Hepatocyte (in vitro differentiated cells): ENCODE measurements at regions not wholly inside any gene's neighbourhood (a gene's known extent, or its start where the extent isn't known, plus 50 kb on each side); places are given as distances from the start of the nearest gene placed in this dataset.

Source experiments
- DNase-seq: peaks from one replicate; pipeline ENCODE4 v3.0.0-alpha.2; 2016; ENCODE audit warnings: low spot score
- H2AFZ ChIP-seq: fragments of 200-600 bp; sonication (generic); 2 replicates; pipeline ENCODE4 v1.6.0; 2016; ENCODE audit warnings: antibody characterized with exemption, mild to moderate bottlenecking
- H3K27ac ChIP-seq: fragments of 200-600 bp; sonication (generic); 2 replicates; pipeline ENCODE4 v1.5.1; 2016; ENCODE audit warnings: mild to moderate bottlenecking
- H3K27me3 ChIP-seq: fragments of 200-600 bp; sonication (generic); 2 replicates; pipeline ENCODE4 v1.6.1; 2016
- H3K36me3 ChIP-seq: fragments of 200-600 bp; sonication (generic); replicated peaks from 2 replicates; pipeline ENCODE4 v1.5.1; 2016; ENCODE audit warnings: low read depth; ENCODE audit not compliant: insufficient read depth
- H3K4me1 ChIP-seq: fragments of 200-600 bp; sonication (generic); 2 replicates; pipeline ENCODE4 v1.5.1; 2016; ENCODE audit warnings: mild to moderate bottlenecking, moderate library complexity; ENCODE audit not compliant: insufficient read depth
- H3K4me2 ChIP-seq: fragments of 200-600 bp; sonication (generic); 2 replicates; pipeline ENCODE4 v1.6.0; 2016
- H3K4me3 ChIP-seq: fragments of 200-600 bp; sonication (generic); 2 replicates; pipeline ENCODE4 v1.5.1; 2016; ENCODE audit warnings: mild to moderate bottlenecking
- H3K79me2 ChIP-seq: fragments of 200-600 bp; sonication (generic); 2 replicates; pipeline ENCODE4 v1.6.0; 2017; ENCODE audit warnings: mild to moderate bottlenecking
- H3K9me2 ChIP-seq: fragments of 200-600 bp; sonication (generic); replicated peaks from 2 replicates; pipeline ENCODE4 v1.6.0; 2017; ENCODE audit warnings: mild to moderate bottlenecking; ENCODE audit not compliant: insufficient read depth
- H3K9me3 ChIP-seq: fragments of 200-600 bp; sonication (generic); 2 replicates; pipeline ENCODE4 v1.5.1; 2016; ENCODE audit warnings: low read depth, mild to moderate bottlenecking
- H4K20me1 ChIP-seq: fragments of 200-600 bp; sonication (generic); 2 replicates; pipeline ENCODE4 v1.6.0; 2016; ENCODE audit warnings: mild to moderate bottlenecking; ENCODE audit not compliant: insufficient read depth, poor library complexity, severe bottlenecking
- EZH2 ChIP-seq: fragments of 200-600 bp; sonication (generic); IDR thresholded peaks from 2 replicates; pipeline ENCODE4 v1.6.1; 2016; ENCODE audit warnings: antibody characterized with exemption, mild to moderate bottlenecking, borderline replicate concordance
- EZH2phosphoT487 ChIP-seq: fragments of 200-600 bp; sonication (generic); IDR thresholded peaks from one replicate; pipeline ENCODE4 v1.6.1; 2018; ENCODE audit warnings: antibody characterized with exemption, mild to moderate bottlenecking, low read depth, moderate library complexity; ENCODE audit not compliant: unreplicated experiment, severe bottlenecking
- WGBS: methylation state at CpG from one replicate; pipeline ENCODE4 v1.1.6; 2016; ENCODE audit warnings: low lambda C conversion rate; ENCODE audit errors: missing lambda C conversion rate; 5-methylcytosine and 5-hydroxymethylcytosine counted together
- TF ChIP-seq, protein P1 (sequence below): fragments of 200-600 bp; sonication (generic); IDR thresholded peaks from 2 replicates; pipeline ENCODE4 v1.5.1; 2016; ENCODE audit warnings: antibody characterized with exemption, mild to moderate bottlenecking; ENCODE audit not compliant: poor library complexity

GRCh38 chr4:154030746-154031145 lies 241.9 kb upstream of the SFRP2 start:
- Histone ChIP-seq H2AFZ (no peak overlapping the region), H3K27ac (no peak overlapping the region), H3K9me3 (no peaks in the 10 kb centered on the region), H4K20me1 (no peaks in the 10 kb centered on the region), H3K79me2 (no peaks in the 10 kb centered on the region), H3K9me2 (no peaks in the 10 kb centered on the region), H3K4me3 (no peak overlapping the region), H3K36me3 (no peaks in the 10 kb centered on the region), H3K27me3 (peaks cover 9% of the 10 kb centered on the region), H3K4me2 (no peak overlapping the region), H3K4me1 (no peaks in the 10 kb centered on the region)
- 9% methylated on average over 2 of the region's 2 CpGs for whole genome bisulfite sequencing
- DNase-seq = peak; percentile 55
- TF ChIP-seq, protein P1, sequence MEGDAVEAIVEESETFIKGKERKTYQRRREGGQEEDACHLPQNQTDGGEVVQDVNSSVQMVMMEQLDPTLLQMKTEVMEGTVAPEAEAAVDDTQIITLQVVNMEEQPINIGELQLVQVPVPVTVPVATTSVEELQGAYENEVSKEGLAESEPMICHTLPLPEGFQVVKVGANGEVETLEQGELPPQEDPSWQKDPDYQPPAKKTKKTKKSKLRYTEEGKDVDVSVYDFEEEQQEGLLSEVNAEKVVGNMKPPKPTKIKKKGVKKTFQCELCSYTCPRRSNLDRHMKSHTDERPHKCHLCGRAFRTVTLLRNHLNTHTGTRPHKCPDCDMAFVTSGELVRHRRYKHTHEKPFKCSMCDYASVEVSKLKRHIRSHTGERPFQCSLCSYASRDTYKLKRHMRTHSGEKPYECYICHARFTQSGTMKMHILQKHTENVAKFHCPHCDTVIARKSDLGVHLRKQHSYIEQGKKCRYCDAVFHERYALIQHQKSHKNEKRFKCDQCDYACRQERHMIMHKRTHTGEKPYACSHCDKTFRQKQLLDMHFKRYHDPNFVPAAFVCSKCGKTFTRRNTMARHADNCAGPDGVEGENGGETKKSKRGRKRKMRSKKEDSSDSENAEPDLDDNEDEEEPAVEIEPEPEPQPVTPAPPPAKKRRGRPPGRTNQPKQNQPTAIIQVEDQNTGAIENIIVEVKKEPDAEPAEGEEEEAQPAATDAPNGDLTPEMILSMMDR = no peak
- TF ChIP-seq EZH2phosphoT487 (no peak), EZH2 (no peak)

DNA sequence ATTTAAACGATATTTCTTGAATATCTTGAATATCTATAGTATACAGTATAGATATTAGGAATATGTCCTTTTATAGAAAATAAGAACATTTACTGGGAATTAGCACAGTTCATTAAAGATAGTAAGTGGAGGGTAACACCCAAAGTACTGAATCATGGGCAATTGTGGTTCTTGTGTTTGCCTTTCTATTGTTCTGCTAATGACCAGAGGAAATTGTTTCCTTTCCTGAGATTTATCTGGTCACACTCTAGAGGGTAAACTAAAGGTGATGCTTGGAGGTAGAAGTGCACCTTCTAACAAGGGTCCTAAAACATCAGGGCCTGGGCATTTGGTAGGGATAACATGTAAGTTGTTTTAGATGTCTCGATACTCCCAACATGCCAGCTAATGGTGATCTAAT lies 241.3 kb upstream of the SFRP2 start:
- 76% methylated on average over 2 of the region's 2 CpGs for WGBS
- H3K27ac ChIP-seq = no peak overlapping the region
- no peaks in the 10 kb centered on the region for H4K20me1 ChIP-seq
- TF ChIP-seq EZH2 (no peak), EZH2phosphoT487 (no peak)
- TF ChIP-seq, protein P1 = no peak
- H3K4me3 ChIP-seq = no peak overlapping the region
- H3K27me3 ChIP-seq = peaks cover 9% of the 10 kb centered on the region
- no peak for DNase-seq
- H3K4me2 ChIP-seq = no peak overlapping the region
- no peaks in the 10 kb centered on the region for H3K9me3 ChIP-seq
- no peaks in the 10 kb centered on the region for H3K4me1 ChIP-seq
- H3K9me2 ChIP-seq = no peaks in the 10 kb centered on the region
- H2AFZ ChIP-seq = no peak overlapping the region
- no peaks in the 10 kb centered on the region for H3K36me3 ChIP-seq
- no peaks in the 10 kb centered on the region for H3K79me2 ChIP-seq

GRCh38 chr4:154029171-154029570 lies 240.3 kb upstream of the SFRP2 start:
- Histone ChIP-seq H4K20me1 (no peaks in the 10 kb centered on the region), H3K4me2 (no peak overlapping the region), H3K27ac (no peak overlapping the region), H3K27me3 (peaks cover 9% of the 10 kb centered on the region), H3K79me2 (no peaks in the 10 kb centered on the region), H2AFZ (no peak overlapping the region), H3K4me3 (no peak overlapping the region), H3K36me3 (no peaks in the 10 kb centered on the region), H3K4me1 (no peaks in the 10 kb centered on the region), H3K9me3 (no peaks in the 10 kb centered on the region), H3K9me2 (no peaks in the 10 kb centered on the region)
- TF ChIP-seq, protein P1 = no peak
- TF ChIP-seq EZH2phosphoT487 (no peak), EZH2 (no peak)
- 86% methylated on average over 2 of the region's 2 CpGs for WGBS
- DNase-seq = no peak

DNA sequence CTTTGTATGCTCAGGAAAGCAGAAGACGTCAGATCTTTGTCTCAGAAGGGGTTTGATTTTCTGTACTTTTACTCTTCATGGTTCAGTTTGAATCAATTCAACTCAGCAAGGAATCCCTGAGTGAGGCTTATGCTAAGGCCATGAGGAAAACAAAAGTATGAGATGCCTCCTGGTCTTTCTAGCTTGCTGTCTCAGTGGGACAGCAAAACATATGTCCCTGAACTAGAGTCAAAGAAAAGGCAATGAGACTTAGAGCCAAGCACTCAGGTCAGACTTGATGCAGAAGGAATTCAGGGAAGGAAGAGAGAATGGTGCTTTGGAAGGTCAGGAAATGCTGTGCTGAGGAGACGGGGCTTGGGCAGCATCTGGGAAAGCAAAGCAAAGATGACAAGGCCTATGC lies 236.2 kb upstream of the SFRP2 start:
- H3K36me3 ChIP-seq = no peaks in the 10 kb centered on the region
- no peak overlapping the region for H2AFZ ChIP-seq
- H3K9me2 ChIP-seq = no peaks in the 10 kb centered on the region
- 63% methylated on average over 2 of the region's 2 CpGs for WGBS
- H3K9me3 ChIP-seq = no peaks in the 10 kb centered on the region
- H3K27me3 ChIP-seq = peaks cover 11% of the 10 kb centered on the region
- H3K4me3 ChIP-seq = no peak overlapping the region
- no peaks in the 10 kb centered on the region for H3K4me1 ChIP-seq
- H3K4me2 ChIP-seq = no peak overlapping the region
- TF ChIP-seq EZH2phosphoT487 (no peak), EZH2 (no peak)
- TF ChIP-seq, protein P1 = no peak
- H4K20me1 ChIP-seq = no peaks in the 10 kb centered on the region
- no peak overlapping the region for H3K27ac ChIP-seq
- DNase-seq = no peak
- H3K79me2 ChIP-seq = no peaks in the 10 kb centered on the region
